ENCODE measurements at regions not wholly inside any gene's neighbourhood (a gene's known extent, or its start where the extent isn't known, plus 50 kb on each side); places are given as distances from the start of the nearest gene placed in this dataset.
A peak's percentile ranks its signal among the peaks of the same experiment; 100 is the strongest.

GRCh38 chr16:25633549-25633948, 58.2 kb upstream of the HS3ST4 start:
- Histone ChIP-seq H2AFZ (ENCODE audit: low read depth, low read length) (no peak overlapping the region), H3K4me3 (replicated peaks in 1 of 3; ENCODE audit: insufficient read depth in 1 of 3, low read depth in 1 of 3, low read length in 3 of 3) (no peak overlapping the region), H3K4me1 (ENCODE audit: control insufficient read depth, extremely low read depth, insufficient read depth, low read length) (no peaks in the 10 kb centered on the region), H4K20me1 (replicated peaks; ENCODE audit: control insufficient read depth, extremely low read depth, insufficient read depth, low read length) (no peaks in the 10 kb centered on the region), H3K27me3 (ENCODE audit: control insufficient read depth in 2 of 2, insufficient read depth in 2 of 2, low read length in 2 of 2) (no peaks in the 10 kb centered on the region), H3K9me3 (replicated peaks; ENCODE audit: control insufficient read depth, insufficient read depth, low read length) (peaks cover 2% of the 10 kb centered on the region), H3K9ac (replicated peaks; ENCODE audit: extremely low read depth, insufficient read depth, low read length) (no peak overlapping the region), H3K4me2 (ENCODE audit: insufficient read depth, low read length) (no peak overlapping the region), H3K27ac (ENCODE audit: insufficient read depth, low read depth, low read length) (no peak overlapping the region), H3K36me3 (ENCODE audit: control insufficient read depth in 2 of 2, extremely low read depth in 1 of 2, insufficient read depth in 2 of 2, low read length in 2 of 2) (no peaks in the 10 kb centered on the region), H3K9me1 (replicated peaks; ENCODE audit: control insufficient read depth, extremely low read depth, insufficient read depth, low read length) (no peaks in the 10 kb centered on the region), H3K79me2 (ENCODE audit: control insufficient read depth, insufficient read depth, low read length) (no peaks in the 10 kb centered on the region)
- no TSS peak for BruUV-seq (replicated peaks)
- ChIA-PET CTCF (no interaction called here), POLR2A (no interaction called here)
- TF ChIP-seq MYC (IDR thresholded peaks at IDR 0.05; ENCODE audit: low read depth, low read length), result no peak
- peak; percentile 16 for TF ChIP-seq JUN (IDR thresholded peaks at IDR 0.05; ENCODE audit: borderline replicate concordance, insufficient read depth, insufficient read length, low read depth)
- dilution Hi-C loops (cut with MboI; ENCODE audit: extremely low pct_ligation_motif_present, low sequenced_read_pairs), result no loop called here
- DNase-seq (ENCODE audit: low read depth, low spot score), result no peak
- FAIRE-seq, result no peak
- intact Hi-C loops (cut with micrococcal nuclease), result no loop called here

GRCh38 chr16:25628766-25629165, 63.0 kb upstream of the HS3ST4 start:
- ChIA-PET CTCF (no interaction called here), POLR2A (no interaction called here)
- intact Hi-C loops (cut with micrococcal nuclease), result no loop called here
- H3K27me3 ChIP-seq (ENCODE audit: control insufficient read depth in 2 of 2, insufficient read depth in 2 of 2, low read length in 2 of 2), result no peaks in the 10 kb centered on the region
- BruUV-seq (replicated peaks), result no TSS peak
- H2AFZ ChIP-seq (ENCODE audit: low read depth, low read length), result no peak overlapping the region
- no peaks in the 10 kb centered on the region for H4K20me1 ChIP-seq (replicated peaks; ENCODE audit: control insufficient read depth, extremely low read depth, insufficient read depth, low read length)
- H3K9ac ChIP-seq (replicated peaks; ENCODE audit: extremely low read depth, insufficient read depth, low read length), result no peak overlapping the region
- dilution Hi-C loops (cut with MboI; ENCODE audit: extremely low pct_ligation_motif_present, low sequenced_read_pairs), result no loop called here
- no peak for TF ChIP-seq FOS (IDR thresholded peaks at IDR 0.05; ENCODE audit: borderline replicate concordance, insufficient read depth, low read length)
- TF ChIP-seq GATA2 (IDR thresholded peaks at IDR 0.05; ENCODE audit: insufficient read depth, insufficient read length, low read depth, low read length), result no peak
- TF ChIP-seq POLR2AphosphoS5 (IDR thresholded peaks at IDR 0.05; ENCODE audit: insufficient read depth, low read depth, low read length), result no peak
- no peak for TF ChIP-seq MYC (IDR thresholded peaks at IDR 0.05; ENCODE audit: low read depth, low read length)
- no peak for TF ChIP-seq POLR2A (IDR thresholded peaks at IDR 0.05; ENCODE audit: low read depth, low read length)
- no peak for TF ChIP-seq MAX (IDR thresholded peaks at IDR 0.05; ENCODE audit: insufficient read depth, insufficient read length)
- no peak for TF ChIP-seq CTCF (IDR thresholded peaks at IDR 0.05; ENCODE audit: extremely low read depth in 1 of 2, insufficient read depth in 1 of 2, low read depth in 1 of 2, low read length in 2 of 2)
- TF ChIP-seq JUN (IDR thresholded peaks at IDR 0.05; ENCODE audit: borderline replicate concordance, insufficient read depth, insufficient read length, low read depth), result no peak
- no peak for TF ChIP-seq EZH2 (IDR thresholded peaks at IDR 0.05; ENCODE audit: borderline replicate concordance, low read depth, low read length, severe bottlenecking)
- no peak overlapping the region for H3K4me3 ChIP-seq (replicated peaks in 1 of 3; ENCODE audit: insufficient read depth in 1 of 3, low read depth in 1 of 3, low read length in 3 of 3)
- no peak overlapping the region for H3K27ac ChIP-seq (ENCODE audit: insufficient read depth, low read depth, low read length)
- H3K9me1 ChIP-seq (replicated peaks; ENCODE audit: control insufficient read depth, extremely low read depth, insufficient read depth, low read length), result no peaks in the 10 kb centered on the region
- H3K9me3 ChIP-seq (replicated peaks; ENCODE audit: control insufficient read depth, insufficient read depth, low read length), result no peaks in the 10 kb centered on the region
- no peaks in the 10 kb centered on the region for H3K36me3 ChIP-seq (ENCODE audit: control insufficient read depth in 2 of 2, extremely low read depth in 1 of 2, insufficient read depth in 2 of 2, low read length in 2 of 2)
- no peak overlapping the region for H3K4me2 ChIP-seq (ENCODE audit: insufficient read depth, low read length)
- H3K79me2 ChIP-seq (ENCODE audit: control insufficient read depth, insufficient read depth, low read length), result no peaks in the 10 kb centered on the region
- H3K4me1 ChIP-seq (ENCODE audit: control insufficient read depth, extremely low read depth, insufficient read depth, low read length), result no peaks in the 10 kb centered on the region
- FAIRE-seq (no peak), DNase-seq (ENCODE audit: low read depth, low spot score) (no peak)
